IMR-90 (cell line): ENCODE measurements at regions not wholly inside any gene's neighbourhood (a gene's known extent, or its start where the extent isn't known, plus 50 kb on each side); places are given as distances from the start of the nearest gene placed in this dataset. TPM values are rescaled to one million over a fixed set of nuclear protein-coding genes. Genes with fewer than 3 reads are reported as not detected.

Experiments
- CEBPB ChIP-seq: IDR thresholded peaks from 2 replicates; pipeline ENCODE4 v1.6.1; 2012; ENCODE audit warnings: low read depth, low read length, improper control_type of control experiment
- microRNA-seq, 2 experiments: library from miRNA; stranded (forward) in 1 of 2; unstranded in 1 of 2; fragments of 10-50 nt in 1 of 2; fragments of <30 nt in 1 of 2; gene quantifications in 1 of 2; microRNA quantifications in 1 of 2; one replicate each; pipeline versions ENCODE3 to v1.1.0; 2013 to 2020; ENCODE audit not compliant: insufficient read depth in 1 of 2, insufficient read length in 1 of 2, unreplicated experiment in 1 of 2
- small RNA-seq, 5 experiments: library from RNA; depleted of rRNA; stranded (forward); fragments of <200 nt; gene quantifications; one replicate each; pipeline ENCODE3, GENCODE V24; 2012

DNA sequence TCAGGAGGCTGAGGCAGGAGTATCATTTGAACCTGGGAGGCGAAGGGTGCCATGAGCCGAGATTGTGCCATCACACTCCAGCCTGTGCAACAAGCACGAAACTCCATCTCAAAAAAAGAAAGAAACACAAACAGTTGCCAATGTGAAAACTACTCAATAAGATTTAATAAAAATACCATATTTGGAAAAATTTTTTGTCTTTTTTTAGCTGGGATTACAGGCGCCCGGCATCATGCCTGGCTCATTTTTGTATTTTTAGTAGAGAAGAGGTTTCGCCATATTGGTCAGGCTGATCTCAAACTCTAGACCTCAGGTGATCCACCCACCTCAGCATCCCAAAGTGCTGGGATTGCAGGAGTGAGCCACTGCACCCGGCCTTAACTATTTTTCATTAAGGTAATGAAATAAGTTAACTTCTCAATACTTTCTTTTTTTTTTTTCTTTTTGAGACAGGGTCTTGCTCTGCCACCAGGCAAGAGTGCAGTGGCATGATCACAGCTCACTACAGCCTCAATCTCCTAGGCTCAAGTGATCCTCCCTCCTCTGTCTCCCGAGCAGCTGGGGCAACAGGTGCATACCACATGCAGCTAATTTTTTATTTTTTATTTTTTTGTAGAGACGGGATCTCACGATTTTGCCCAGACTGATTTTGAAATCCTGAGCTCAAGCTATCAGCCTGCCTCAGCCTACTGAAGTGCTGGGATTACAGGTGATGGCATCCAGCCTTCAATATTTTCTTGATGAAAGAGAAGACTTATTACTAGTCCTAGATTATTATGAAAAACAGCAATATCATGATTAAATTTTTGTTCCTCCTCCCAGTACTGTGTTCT lies 4746.2 kb upstream of the OR11H1 start (continued):
- TF ChIP-seq CEBPB, result no peak

Small RNA genes lying in the stretch of these regions (microRNA-seq; reads per million reads assigned to microRNA genes)
- gene RF00004 (ENCODE audit: insufficient read depth, insufficient read length), result not detected

Small RNA genes lying in the stretch of these regions (small RNA-seq; reads per million reads assigned to genes)
- 0 to 0.04 (median 0) reads per million in 5 experiments for gene RF00004
